GM23338 (cell line): ENCODE measurements at regions not wholly inside any gene's neighbourhood (a gene's known extent, or its start where the extent isn't known, plus 50 kb on each side); places are given as distances from the start of the nearest gene placed in this dataset.

ENCODE experiments used
- ATAC-seq: fragments of 200-7000 bp; cut with Tn5 transposase; 3 replicates; pipeline ENCODE4 v1.9.1; 2020
- DNase-seq: peaks from one replicate; pipeline ENCODE4 v3.0.0-alpha.2; 2015; ENCODE audit warnings: low spot score
- H2AFZ ChIP-seq: fragments of 200-600 bp; sonication (generic); 2 replicates; pipeline ENCODE4 v1.8.0; 2016; ENCODE audit warnings: antibody characterized with exemption, mild to moderate bottlenecking, moderate library complexity
- H3F3A ChIP-seq: fragments of 200-600 bp; sonication (generic); replicated peaks from 2 replicates; pipeline ENCODE4 v1.8.0; 2017; ENCODE audit warnings: antibody characterized with exemption, mixed run types, low read depth
- H3K27ac ChIP-seq: fragments of 200-600 bp; sonication (generic); 2 replicates; pipeline ENCODE4 v1.6.1; 2016; ENCODE audit warnings: low read depth
- H3K27me3 ChIP-seq: fragments of 200-600 bp; sonication (generic); 2 replicates; pipeline ENCODE4 v1.8.0; 2016; ENCODE audit warnings: mild to moderate bottlenecking, mixed run types, moderate library complexity; ENCODE audit not compliant: insufficient read depth
- H3K36me3 ChIP-seq: fragments of 200-600 bp; sonication (generic); 2 replicates; pipeline ENCODE4 v1.8.0; 2016; ENCODE audit warnings: mild to moderate bottlenecking; ENCODE audit not compliant: insufficient read depth
- H3K4me1 ChIP-seq: fragments of 200-600 bp; sonication (generic); 2 replicates; pipeline ENCODE4 v1.8.0; 2016; ENCODE audit warnings: mild to moderate bottlenecking, moderate library complexity; ENCODE audit not compliant: insufficient read depth
- H3K4me2 ChIP-seq: fragments of 200-600 bp; sonication (generic); 2 replicates; pipeline ENCODE4 v1.7.1; 2017; ENCODE audit warnings: mixed run types
- H3K4me3 ChIP-seq: fragments of 200-600 bp; sonication (generic); 2 replicates; pipeline ENCODE4 v1.6.1; 2016; ENCODE audit warnings: mixed run types
- H3K79me2 ChIP-seq: fragments of 200-600 bp; sonication (generic); replicated peaks from 2 replicates; pipeline ENCODE4 v1.8.0; 2017; ENCODE audit warnings: mild to moderate bottlenecking; ENCODE audit not compliant: insufficient read depth
- H3K9me2 ChIP-seq: fragments of 200-600 bp; sonication (generic); 2 replicates; pipeline ENCODE4 v1.8.0; 2017; ENCODE audit not compliant: insufficient read depth
- H4K20me1 ChIP-seq: fragments of 200-600 bp; sonication (generic); replicated peaks from 2 replicates; pipeline ENCODE4 v1.8.0; 2017; ENCODE audit warnings: mild to moderate bottlenecking; ENCODE audit not compliant: insufficient read depth
- H3K27ac Mint-ChIP-seq: 2 replicates; pipeline ENCODE4 v1.8.0; 2020; ENCODE audit warnings: inconsistent platforms, mild to moderate bottlenecking, moderate library complexity, mixed read lengths
- H3K27me3 Mint-ChIP-seq: 3 replicates; pipeline ENCODE4 v1.8.0; 2022; ENCODE audit warnings: low read depth, mild to moderate bottlenecking, moderate library complexity, mixed read lengths, inconsistent platforms; ENCODE audit not compliant: insufficient read depth, poor library complexity
- H3K36me3 Mint-ChIP-seq: 3 replicates; pipeline ENCODE4 v1.8.0; 2021; ENCODE audit warnings: low read depth, mild to moderate bottlenecking, inconsistent platforms, moderate library complexity, mixed read lengths
- H3K4me1 Mint-ChIP-seq: 3 replicates; pipeline ENCODE4 v1.8.0; 2020; ENCODE audit warnings: mild to moderate bottlenecking, inconsistent platforms, mixed read lengths
- H3K4me3 Mint-ChIP-seq: 3 replicates; pipeline ENCODE4 v1.8.0; 2021; ENCODE audit warnings: moderate library complexity, mild to moderate bottlenecking, inconsistent platforms, mixed read lengths
- H3K9me3 Mint-ChIP-seq: 3 replicates; pipeline ENCODE4 v1.8.0; 2020; ENCODE audit warnings: moderate library complexity, mild to moderate bottlenecking, inconsistent platforms, mixed read lengths
- CREB1 ChIP-seq: fragments of 250-450 bp; sonication (Bioruptor Pico); IDR thresholded peaks from 2 replicates; pipeline ENCODE4 v1.5.0; 2020; ENCODE audit warnings: low read depth, mild to moderate bottlenecking, moderate library complexity
- EZH2 ChIP-seq: fragments of 200-600 bp; sonication (generic); IDR thresholded peaks from one replicate; pipeline ENCODE4 v1.8.0; 2017; ENCODE audit warnings: antibody characterized with exemption, mild to moderate bottlenecking, low read depth; ENCODE audit not compliant: unreplicated experiment
- EZH2phosphoT487 ChIP-seq: fragments of 200-600 bp; sonication (generic); IDR thresholded peaks from one replicate; pipeline ENCODE4 v1.8.1; 2018; ENCODE audit warnings: antibody characterized with exemption; ENCODE audit not compliant: unreplicated experiment
- JUNB ChIP-seq: IDR thresholded peaks from one replicate; pipeline ENCODE4 v1.6.1; 2016; ENCODE audit warnings: antibody characterized with exemption; ENCODE audit not compliant: unreplicated experiment
- NANOG ChIP-seq: IDR thresholded peaks from 2 replicates; pipeline ENCODE4 v1.6.1; 2016; ENCODE audit warnings: antibody characterized with exemption, borderline replicate concordance
- POLR2AphosphoS5 ChIP-seq: IDR thresholded peaks from 2 replicates; pipeline ENCODE4 v1.6.1; 2016; ENCODE audit warnings: antibody characterized with exemption, low read depth
- STAT1 ChIP-seq: IDR thresholded peaks from one replicate; pipeline ENCODE4 v1.6.1; 2016; ENCODE audit warnings: antibody characterized with exemption; ENCODE audit not compliant: unreplicated experiment
- ZNF114 ChIP-seq: fragments of 250-450 bp; sonication (Bioruptor Pico); IDR thresholded peaks from 2 replicates; pipeline ENCODE4 v1.5.0; 2020; ENCODE audit warnings: mild to moderate bottlenecking, moderate library complexity
- ZNF331 ChIP-seq: fragments of 250-450 bp; sonication (Bioruptor Pico); IDR thresholded peaks from 2 replicates; pipeline ENCODE4 v1.5.0; 2020; ENCODE audit warnings: low read depth, mild to moderate bottlenecking, moderate library complexity
- TF ChIP-seq, protein P1 (sequence below), 2 experiments: fragments of 200-600 bp in 1 of 2; sonication (generic) in 1 of 2; conservative IDR thresholded peaks; 2 replicates each; pipeline versions ENCODE4 v1.5.1 to v1.6.1; 2016 to 2017; ENCODE audit warnings: antibody characterized with exemption in 2 of 2, low read depth in 2 of 2, mild to moderate bottlenecking in 2 of 2, moderate library complexity in 1 of 2
- TF ChIP-seq, protein P2 (sequence below): fragments of 250-450 bp; sonication (Bioruptor Pico); IDR thresholded peaks from 2 replicates; pipeline ENCODE4 v1.5.0; 2020; ENCODE audit warnings: mild to moderate bottlenecking, moderate library complexity
- TF ChIP-seq, protein P3 (sequence below): IDR thresholded peaks from one replicate; pipeline ENCODE4 v1.6.1; 2018; ENCODE audit warnings: antibody characterized with exemption; ENCODE audit not compliant: unreplicated experiment
- TF ChIP-seq, protein P4 (sequence below): IDR thresholded peaks from 2 replicates; pipeline ENCODE4 v1.6.1; 2016; ENCODE audit warnings: antibody characterized with exemption

DNA sequence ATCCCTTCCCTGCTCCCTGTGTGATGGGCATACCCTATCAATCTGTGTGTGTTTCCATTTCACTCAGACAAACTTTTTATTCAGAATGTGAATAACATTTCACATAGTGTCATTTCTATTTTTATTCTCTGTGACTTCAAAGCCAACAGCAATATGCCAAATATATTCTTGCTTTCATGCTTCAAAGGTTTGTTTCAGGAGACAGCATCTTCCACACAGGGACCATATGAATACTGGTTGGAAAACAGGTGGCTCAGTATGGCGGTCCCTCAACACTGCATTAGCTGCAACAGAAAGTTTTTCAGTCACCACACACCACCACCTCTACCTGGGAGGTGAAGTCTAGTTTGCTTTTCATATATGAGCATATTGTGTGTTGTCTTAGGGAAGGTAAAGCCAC lies 111.0 kb upstream of the PTPN3 start:
- TF ChIP-seq JUNB (no peak), EZH2phosphoT487 (no peak), STAT1 (no peak), POLR2AphosphoS5 (no peak), ZNF331 (CRISPR knock-in tag) (no peak), EZH2 (no peak), ZNF114 (CRISPR knock-in tag) (no peak), NANOG (no peak), CREB1 (CRISPR knock-in tag) (no peak)
- TF ChIP-seq, protein P1, sequence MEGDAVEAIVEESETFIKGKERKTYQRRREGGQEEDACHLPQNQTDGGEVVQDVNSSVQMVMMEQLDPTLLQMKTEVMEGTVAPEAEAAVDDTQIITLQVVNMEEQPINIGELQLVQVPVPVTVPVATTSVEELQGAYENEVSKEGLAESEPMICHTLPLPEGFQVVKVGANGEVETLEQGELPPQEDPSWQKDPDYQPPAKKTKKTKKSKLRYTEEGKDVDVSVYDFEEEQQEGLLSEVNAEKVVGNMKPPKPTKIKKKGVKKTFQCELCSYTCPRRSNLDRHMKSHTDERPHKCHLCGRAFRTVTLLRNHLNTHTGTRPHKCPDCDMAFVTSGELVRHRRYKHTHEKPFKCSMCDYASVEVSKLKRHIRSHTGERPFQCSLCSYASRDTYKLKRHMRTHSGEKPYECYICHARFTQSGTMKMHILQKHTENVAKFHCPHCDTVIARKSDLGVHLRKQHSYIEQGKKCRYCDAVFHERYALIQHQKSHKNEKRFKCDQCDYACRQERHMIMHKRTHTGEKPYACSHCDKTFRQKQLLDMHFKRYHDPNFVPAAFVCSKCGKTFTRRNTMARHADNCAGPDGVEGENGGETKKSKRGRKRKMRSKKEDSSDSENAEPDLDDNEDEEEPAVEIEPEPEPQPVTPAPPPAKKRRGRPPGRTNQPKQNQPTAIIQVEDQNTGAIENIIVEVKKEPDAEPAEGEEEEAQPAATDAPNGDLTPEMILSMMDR (conservative IDR thresholded peaks at IDR 0.05; ENCODE audit: low read depth in 2 of 2) = no peak
- TF ChIP-seq, protein P2, sequence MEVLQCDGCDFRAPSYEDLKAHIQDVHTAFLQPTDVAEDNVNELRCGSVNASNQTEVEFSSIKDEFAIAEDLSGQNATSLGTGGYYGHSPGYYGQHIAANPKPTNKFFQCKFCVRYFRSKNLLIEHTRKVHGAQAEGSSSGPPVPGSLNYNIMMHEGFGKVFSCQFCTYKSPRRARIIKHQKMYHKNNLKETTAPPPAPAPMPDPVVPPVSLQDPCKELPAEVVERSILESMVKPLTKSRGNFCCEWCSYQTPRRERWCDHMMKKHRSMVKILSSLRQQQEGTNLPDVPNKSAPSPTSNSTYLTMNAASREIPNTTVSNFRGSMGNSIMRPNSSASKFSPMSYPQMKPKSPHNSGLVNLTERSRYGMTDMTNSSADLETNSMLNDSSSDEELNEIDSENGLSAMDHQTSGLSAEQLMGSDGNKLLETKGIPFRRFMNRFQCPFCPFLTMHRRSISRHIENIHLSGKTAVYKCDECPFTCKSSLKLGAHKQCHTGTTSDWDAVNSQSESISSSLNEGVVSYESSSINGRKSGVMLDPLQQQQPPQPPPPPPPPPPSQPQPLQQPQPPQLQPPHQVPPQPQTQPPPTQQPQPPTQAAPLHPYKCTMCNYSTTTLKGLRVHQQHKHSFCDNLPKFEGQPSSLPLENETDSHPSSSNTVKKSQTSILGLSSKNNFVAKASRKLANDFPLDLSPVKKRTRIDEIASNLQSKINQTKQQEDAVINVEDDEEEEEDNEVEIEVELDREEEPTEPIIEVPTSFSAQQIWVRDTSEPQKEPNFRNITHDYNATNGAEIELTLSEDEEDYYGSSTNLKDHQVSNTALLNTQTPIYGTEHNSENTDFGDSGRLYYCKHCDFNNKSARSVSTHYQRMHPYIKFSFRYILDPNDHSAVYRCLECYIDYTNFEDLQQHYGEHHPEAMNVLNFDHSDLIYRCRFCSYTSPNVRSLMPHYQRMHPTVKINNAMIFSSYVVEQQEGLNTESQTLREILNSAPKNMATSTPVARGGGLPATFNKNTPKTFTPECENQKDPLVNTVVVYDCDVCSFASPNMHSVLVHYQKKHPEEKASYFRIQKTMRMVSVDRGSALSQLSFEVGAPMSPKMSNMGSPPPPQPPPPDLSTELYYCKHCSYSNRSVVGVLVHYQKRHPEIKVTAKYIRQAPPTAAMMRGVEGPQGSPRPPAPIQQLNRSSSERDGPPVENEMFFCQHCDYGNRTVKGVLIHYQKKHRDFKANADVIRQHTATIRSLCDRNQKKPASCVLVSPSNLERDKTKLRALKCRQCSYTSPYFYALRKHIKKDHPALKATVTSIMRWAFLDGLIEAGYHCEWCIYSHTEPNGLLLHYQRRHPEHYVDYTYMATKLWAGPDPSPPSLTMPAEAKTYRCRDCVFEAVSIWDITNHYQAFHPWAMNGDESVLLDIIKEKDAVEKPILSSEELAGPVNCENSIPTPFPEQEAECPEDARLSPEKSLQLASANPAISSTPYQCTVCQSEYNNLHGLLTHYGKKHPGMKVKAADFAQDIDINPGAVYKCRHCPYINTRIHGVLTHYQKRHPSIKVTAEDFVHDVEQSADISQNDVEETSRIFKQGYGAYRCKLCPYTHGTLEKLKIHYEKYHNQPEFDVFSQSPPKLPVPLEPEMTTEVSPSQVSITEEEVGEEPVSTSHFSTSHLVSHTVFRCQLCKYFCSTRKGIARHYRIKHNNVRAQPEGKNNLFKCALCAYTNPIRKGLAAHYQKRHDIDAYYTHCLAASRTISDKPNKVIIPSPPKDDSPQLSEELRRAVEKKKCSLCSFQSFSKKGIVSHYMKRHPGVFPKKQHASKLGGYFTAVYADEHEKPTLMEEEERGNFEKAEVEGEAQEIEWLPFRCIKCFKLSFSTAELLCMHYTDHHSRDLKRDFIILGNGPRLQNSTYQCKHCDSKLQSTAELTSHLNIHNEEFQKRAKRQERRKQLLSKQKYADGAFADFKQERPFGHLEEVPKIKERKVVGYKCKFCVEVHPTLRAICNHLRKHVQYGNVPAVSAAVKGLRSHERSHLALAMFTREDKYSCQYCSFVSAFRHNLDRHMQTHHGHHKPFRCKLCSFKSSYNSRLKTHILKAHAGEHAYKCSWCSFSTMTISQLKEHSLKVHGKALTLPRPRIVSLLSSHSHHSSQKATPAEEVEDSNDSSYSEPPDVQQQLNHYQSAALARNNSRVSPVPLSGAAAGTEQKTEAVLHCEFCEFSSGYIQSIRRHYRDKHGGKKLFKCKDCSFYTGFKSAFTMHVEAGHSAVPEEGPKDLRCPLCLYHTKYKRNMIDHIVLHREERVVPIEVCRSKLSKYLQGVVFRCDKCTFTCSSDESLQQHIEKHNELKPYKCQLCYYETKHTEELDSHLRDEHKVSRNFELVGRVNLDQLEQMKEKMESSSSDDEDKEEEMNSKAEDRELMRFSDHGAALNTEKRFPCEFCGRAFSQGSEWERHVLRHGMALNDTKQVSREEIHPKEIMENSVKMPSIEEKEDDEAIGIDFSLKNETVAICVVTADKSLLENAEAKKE (CRISPR knock-in tag) = no peak
- TF ChIP-seq, protein P3, sequence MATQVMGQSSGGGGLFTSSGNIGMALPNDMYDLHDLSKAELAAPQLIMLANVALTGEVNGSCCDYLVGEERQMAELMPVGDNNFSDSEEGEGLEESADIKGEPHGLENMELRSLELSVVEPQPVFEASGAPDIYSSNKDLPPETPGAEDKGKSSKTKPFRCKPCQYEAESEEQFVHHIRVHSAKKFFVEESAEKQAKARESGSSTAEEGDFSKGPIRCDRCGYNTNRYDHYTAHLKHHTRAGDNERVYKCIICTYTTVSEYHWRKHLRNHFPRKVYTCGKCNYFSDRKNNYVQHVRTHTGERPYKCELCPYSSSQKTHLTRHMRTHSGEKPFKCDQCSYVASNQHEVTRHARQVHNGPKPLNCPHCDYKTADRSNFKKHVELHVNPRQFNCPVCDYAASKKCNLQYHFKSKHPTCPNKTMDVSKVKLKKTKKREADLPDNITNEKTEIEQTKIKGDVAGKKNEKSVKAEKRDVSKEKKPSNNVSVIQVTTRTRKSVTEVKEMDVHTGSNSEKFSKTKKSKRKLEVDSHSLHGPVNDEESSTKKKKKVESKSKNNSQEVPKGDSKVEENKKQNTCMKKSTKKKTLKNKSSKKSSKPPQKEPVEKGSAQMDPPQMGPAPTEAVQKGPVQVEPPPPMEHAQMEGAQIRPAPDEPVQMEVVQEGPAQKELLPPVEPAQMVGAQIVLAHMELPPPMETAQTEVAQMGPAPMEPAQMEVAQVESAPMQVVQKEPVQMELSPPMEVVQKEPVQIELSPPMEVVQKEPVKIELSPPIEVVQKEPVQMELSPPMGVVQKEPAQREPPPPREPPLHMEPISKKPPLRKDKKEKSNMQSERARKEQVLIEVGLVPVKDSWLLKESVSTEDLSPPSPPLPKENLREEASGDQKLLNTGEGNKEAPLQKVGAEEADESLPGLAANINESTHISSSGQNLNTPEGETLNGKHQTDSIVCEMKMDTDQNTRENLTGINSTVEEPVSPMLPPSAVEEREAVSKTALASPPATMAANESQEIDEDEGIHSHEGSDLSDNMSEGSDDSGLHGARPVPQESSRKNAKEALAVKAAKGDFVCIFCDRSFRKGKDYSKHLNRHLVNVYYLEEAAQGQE = no peak
- TF ChIP-seq, protein P4, sequence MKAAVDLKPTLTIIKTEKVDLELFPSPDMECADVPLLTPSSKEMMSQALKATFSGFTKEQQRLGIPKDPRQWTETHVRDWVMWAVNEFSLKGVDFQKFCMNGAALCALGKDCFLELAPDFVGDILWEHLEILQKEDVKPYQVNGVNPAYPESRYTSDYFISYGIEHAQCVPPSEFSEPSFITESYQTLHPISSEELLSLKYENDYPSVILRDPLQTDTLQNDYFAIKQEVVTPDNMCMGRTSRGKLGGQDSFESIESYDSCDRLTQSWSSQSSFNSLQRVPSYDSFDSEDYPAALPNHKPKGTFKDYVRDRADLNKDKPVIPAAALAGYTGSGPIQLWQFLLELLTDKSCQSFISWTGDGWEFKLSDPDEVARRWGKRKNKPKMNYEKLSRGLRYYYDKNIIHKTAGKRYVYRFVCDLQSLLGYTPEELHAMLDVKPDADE = no peak
- Histone ChIP-seq H3K27me3 (no peaks in the 10 kb centered on the region), H3F3A (no peaks in the 10 kb centered on the region), H3K79me2 (no peaks in the 10 kb centered on the region), H4K20me1 (no peaks in the 10 kb centered on the region), H3K4me1 (peaks cover under 1% of the 10 kb centered on the region; the same call in 1 of the 2 replicates), H3K36me3 (no peaks in the 10 kb centered on the region), H3K4me2 (no peak overlapping the region), H2AFZ (no peak overlapping the region), H3K27ac (no peak overlapping the region), H3K9me2 (peaks cover 8% of the 10 kb centered on the region; the same call in 1 of the 2 replicates), H3K4me3 (no peak overlapping the region)
- no peak overlapping the region for H3K4me3 Mint-ChIP-seq
- no peak for DNase-seq
- no peak overlapping the region for H3K27ac Mint-ChIP-seq
- ATAC-seq = no peak
- H3K27me3 Mint-ChIP-seq = no peaks in the 10 kb centered on the region
- H3K36me3 Mint-ChIP-seq = no peaks in the 10 kb centered on the region
- no peaks in the 10 kb centered on the region for H3K9me3 Mint-ChIP-seq
- H3K4me1 Mint-ChIP-seq = peaks cover 2% of the 10 kb centered on the region; the same call in 2 of the 3 replicates
